ENCODE measurements at regions not wholly inside any gene's neighbourhood (a gene's known extent, or its start where the extent isn't known, plus 50 kb on each side); places are given as distances from the start of the nearest gene placed in this dataset.

DNA sequence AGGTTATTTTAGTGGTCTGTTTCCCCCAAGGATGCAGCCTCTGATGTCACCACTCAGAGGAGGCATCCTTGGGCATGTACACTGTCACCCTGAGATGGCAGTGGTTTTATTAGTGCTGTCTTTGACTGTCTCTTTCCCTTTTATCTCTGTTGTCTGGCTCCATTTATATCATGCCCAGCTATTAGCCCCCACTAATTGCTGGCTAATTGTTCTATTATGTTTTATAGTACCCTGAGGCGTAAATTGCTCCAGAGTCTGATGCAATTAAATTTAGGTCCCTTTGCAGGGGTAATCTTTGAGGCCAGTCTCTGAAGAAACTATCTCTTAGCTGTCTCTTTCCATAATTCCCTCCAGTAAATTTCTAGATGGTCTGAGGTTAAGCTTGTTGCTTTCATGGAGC is 301.0 kb upstream of the KLHL29 start:
- no peak for DNase-seq (ENCODE audit: low read depth)

DNA sequence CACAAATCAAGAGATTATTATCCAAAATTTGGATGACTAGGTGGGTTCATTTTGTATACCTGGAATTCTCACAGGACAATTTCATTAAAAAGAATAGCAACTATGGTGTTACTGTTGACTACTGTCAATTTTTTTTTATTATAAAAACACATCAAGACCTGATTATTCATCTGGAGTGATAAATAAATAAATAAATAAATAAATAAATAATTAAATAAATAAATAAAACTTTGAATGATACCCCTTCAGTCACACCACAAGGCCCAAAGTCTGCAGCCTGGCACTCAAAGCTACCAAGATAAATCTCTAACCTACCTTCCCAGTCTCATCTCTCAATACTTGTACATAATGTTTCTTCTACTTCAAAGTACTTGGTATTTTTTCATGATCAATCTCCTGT is 294.0 kb upstream of the KLHL29 start:
- no peak for DNase-seq (ENCODE audit: low read depth)

DNA sequence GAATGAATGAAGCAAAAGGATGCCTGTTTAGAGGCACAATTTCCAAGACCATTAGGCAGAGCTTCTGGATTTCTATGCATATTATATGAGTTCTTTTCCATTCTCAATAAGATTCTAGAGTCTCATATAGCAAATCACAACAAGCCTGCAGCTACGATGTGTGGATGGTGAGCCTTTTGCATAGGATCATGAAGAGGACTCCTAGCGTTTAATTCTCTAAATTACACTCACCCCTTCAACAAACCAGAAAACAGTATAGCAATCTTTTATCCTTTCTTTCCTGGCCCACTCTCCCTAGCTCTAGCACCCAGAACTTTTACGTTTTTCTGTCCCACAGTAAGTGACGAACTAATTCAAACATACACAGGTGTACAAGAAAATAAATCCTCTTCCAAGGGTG is 293.1 kb upstream of the KLHL29 start:
- DNase-seq (ENCODE audit: low read depth) = no peak

DNA sequence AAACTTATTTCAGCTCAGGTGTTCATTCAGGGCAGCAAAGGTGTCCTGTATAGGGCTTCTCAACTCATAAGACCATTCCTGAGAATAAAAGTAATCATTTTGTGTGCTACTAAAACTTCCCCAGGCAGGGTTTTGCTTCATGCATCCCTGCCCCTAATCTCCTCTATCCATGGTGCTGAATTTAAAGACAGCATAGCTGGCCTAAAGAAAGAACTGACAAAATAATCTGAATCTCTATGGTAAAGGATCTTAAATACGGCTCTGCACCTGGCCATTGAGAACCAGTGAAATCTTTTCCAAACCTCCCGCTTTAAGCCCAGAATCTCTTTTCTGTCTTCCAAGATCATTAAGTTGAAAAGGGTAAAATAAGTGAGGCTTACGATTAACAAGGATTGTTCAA is 292.1 kb upstream of the KLHL29 start:
- DNase-seq (ENCODE audit: low read depth) = no peak

DNA sequence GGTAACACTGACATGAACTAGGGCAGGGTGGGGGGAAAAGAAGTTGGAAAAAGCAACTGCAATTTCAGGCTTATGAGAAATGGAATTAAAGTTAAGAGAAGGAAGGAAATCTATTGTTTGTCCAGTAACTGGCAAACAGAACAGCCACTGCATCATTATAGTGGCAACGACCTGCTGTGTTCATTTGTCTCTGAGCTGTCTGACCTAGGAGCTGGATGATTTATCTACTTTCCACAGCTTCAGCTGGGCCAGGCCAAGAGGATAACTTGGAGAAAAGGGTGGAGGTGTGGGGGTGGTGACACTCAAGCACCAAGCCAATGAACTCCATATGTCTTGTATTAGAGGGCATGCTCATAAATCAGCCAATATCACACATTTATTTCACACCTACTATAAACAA is 291.5 kb upstream of the KLHL29 start:
- DNase-seq (ENCODE audit: low read depth) = no peak

DNA sequence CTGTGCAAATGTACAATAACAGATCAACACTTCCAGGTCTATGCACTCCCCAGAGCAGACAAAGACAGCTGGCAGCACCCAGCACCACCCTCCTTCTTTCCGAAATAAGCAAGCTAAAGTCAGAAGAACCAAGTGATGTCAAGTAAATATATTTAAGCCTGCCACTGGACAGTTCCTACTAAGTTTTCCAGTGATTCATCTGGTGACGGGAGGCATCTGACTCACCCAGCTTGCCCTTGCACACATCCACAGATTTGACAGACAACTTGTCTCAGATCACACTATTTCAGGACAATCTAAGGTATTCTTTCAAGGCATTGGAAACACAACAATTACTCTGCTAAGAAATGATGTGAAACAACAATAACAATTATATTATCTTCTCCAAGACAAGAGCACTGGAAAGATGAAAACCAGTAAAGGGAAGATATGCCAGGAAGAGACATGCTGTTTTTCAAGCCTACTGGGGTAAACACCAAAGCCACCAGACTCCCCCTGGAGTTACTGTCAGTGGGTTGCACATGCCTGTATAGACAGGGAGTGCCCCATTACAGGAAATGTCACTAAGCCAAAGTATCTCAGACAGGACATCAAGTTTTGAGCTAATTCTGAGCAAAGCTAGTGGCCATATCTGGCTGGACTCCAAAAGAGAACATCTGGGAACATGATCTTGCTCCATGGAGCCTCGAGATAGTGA is 287.9 kb upstream of the KLHL29 start:
- DNase-seq (ENCODE audit: low read depth) = no peak

DNA sequence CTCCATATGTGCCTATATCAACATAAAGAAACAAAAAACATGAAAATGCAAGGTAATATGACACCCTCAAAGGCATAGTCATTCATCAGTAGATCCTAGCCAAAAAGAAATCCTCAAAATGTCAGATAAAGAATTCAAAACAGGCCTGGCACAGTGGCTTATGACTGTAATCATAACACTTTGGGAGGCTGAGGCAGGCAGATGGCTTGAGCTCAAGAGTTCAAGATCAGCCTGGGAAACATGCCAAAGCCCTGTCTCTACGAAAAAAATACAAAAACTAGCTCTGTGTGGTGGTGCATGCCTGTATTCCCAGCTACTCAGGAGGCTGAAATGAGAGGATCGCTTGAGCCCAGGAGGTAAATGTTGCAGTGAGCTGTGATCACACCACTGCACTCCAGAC is 284.6 kb upstream of the KLHL29 start:
- no peak for DNase-seq (ENCODE audit: low read depth)

DNA sequence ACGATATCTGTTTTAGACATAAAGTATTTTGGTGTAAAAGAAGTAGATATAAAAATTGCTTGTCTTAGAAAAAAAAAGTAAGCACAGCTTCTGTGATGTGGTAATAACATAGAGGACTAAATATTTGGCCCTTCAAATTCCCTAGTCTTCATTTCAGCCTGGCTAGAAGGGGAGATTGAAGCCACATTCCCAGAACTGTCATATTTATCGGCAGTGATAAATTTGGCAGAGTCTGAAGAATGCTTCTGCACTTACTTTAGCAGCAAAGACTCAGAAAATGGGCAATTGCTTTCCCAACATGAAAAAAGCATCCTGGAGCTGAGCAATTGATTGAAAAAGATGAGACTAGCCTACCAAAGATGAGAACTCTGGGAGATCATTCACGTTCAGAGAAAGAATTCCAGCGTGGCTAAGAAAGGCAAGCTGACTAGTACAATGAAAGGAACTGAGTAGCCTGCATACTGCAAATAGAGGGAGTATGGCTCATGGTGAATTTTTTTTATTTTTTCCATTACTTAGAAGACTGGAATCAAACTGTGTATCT is 278.7 kb upstream of the KLHL29 start:
- no peak for DNase-seq (ENCODE audit: low read depth)

DNA sequence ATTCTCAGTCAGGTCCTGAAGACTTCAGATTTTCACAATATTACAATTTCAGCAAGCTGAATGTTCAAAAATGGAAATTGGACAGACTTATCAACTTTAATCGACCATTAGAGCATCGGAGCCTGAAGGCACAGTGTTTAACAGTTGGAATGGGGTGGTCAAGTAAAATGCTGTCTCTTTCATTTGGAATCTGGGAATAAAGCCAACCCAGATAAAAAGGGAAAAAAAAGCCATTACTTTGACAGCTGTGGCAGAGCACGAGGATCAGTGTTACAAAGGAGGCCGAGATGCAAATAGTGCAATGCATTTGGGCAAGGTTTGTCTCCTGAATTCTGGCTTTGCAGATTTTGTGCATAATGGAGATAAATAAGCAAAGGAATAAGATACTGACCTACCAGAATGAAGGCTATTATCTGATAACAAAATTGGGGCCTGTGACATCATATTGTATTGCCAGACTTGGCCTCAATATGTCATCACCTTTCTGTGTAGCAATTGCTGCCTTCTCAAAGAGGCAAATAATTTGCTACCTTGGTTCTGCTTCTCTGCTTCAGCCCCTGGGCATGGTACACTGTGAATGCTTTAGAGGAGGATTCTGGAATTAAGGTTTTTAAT is 277.5 kb upstream of the KLHL29 start:
- DNase-seq (ENCODE audit: low read depth) = no peak

DNA sequence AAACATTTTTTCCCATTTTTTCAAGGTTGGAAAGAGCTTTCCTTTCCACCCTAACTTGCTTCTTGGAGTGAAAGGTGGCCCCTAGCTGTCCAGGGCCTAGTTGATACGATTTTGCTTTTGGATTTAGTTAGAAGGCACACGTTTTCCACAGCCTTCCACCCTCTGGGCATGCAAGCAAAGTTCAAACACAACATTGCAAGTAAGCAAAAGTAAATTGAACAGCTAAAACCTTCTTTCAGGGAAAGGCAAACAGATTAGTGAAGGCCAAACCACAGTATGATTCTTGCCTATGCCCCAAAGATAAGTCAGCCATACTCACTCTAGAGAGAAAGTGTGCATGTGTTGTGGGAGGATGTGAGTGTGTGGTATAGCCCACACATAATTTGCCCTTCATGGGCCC is 273.7 kb upstream of the KLHL29 start:
- no peak for DNase-seq (ENCODE audit: low read depth)

DNA sequence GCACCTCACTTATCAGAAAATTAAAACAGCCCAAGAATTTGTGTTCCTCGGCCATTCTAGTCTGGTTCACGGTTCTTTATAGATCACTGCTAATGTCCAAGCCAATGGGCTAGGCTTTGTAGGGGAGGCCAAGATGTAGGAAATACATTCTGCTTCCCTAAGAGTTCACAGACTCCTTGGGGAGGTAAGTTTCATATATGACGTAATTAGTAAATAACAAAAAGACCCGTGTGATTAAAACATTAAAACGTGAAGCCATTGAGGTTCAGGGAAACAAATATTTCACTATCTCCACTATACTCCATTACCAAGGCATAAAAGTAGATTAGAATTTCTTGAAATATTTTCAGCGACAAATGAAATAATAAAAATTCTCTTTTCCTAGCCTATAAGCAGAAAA is 272.5 kb upstream of the KLHL29 start:
- DNase-seq (ENCODE audit: low read depth) = no peak

DNA sequence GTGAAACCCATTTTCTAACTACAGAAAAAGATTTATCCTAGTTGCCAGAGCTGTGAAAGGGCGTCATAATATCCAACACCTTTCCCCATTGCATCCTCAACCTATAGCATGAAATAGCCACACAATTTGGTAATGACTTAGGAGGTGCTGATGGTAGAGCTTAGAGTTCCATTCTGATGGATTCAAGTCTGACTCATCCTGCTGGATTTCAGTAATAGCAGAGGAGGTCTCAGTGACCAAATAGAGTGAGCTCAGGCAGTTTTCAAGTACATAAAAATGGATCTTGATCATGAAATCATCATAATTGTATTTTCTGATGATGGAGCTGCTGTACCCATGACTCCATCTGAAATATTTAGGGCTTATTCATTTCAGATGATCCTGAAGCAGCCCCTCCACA is 270.7 kb upstream of the KLHL29 start:
- DNase-seq (ENCODE audit: low read depth) = no peak

DNA sequence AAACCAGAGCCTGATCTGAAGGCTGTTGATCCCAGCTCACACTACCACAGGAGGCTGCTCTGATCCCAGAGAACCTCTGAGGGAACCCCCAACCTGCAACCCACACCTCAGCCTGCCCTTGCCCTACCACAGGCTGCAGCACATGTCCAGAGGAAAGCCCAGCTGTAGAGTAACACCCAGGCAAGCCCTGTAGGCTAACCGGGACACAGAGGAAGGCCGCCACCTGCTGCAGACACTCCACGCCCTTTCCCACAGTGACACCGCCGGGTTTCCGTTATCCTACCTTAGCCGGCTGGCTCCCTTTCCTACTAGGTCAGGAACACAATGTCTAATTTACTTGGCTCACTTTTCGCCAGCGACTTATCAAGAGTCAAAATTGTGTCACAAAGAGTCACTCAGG is 266.7 kb upstream of the KLHL29 start:
- no peak for DNase-seq (ENCODE audit: low read depth)

DNA sequence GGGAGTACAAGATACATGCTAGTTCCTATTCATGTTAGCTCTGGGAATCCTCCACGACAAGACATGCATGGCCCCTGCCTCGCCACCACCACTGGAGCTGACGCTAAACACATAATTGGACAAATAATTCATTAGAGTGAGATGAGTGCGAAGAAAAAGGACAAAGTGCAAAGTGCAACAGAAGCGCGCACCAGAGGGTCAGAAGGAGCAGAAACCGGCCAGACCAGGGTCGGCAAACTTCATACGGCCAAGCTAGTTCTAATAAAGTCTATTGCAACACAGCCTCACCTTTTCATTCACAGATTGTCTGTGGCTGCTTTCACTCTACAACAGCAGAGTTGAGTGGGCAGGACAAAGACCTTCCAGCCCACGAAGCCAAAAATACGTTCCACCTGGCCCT is 266.1 kb upstream of the KLHL29 start:
- no peak for DNase-seq (ENCODE audit: low read depth)

DNA sequence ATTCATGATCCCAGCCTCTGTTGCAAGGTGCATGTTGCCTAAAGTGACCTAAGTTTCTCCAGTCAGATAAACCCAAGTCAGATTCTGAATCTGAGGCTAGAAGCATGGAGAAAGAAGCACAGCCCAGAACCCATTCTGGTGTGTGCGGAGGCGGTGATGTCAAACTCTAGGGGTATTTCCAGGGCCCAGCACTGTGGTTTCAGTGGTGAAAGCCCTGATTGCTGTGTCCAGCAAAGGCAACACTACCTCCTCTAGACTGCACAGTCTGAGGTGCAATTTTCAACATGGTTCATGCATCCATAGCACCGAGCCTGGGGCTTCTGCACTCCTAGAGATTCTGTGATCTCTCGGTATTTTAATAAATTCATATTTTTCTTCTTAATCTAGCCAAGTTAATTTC is 264.8 kb upstream of the KLHL29 start:
- no peak for DNase-seq (ENCODE audit: low read depth)

DNA sequence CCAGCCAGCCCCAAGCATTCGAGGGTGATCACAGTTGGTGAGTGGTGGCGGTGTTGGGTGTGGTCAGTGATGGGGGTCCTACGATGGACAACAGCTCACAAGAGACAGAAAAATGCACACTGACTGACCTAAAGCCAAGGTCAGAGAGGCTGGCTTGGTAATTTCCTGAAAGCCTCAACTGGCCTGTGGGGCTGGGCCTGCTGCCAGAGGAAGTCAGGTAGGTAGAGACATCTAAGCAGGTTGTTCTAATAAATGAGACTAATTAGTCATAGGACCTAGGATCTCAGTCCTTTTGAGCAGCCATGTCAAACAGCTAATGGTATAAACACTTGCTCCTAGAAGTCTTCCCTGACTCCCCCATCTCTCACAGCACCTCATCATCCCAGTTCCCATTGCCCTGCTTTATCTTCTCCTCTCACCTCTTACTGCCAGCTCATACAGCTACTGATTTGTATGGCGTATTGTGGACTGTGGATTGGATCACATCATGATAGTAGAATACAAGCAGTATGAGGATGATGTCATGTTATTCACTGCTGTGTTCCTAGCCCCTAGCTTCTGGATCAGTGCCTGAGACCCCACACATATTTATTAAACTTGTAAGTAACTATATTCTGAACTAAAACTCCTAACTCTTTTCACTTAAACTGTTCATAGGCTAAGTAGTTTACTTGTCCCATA is 262.9 kb upstream of the KLHL29 start:
- DNase-seq (ENCODE audit: low read depth) = no peak

DNA sequence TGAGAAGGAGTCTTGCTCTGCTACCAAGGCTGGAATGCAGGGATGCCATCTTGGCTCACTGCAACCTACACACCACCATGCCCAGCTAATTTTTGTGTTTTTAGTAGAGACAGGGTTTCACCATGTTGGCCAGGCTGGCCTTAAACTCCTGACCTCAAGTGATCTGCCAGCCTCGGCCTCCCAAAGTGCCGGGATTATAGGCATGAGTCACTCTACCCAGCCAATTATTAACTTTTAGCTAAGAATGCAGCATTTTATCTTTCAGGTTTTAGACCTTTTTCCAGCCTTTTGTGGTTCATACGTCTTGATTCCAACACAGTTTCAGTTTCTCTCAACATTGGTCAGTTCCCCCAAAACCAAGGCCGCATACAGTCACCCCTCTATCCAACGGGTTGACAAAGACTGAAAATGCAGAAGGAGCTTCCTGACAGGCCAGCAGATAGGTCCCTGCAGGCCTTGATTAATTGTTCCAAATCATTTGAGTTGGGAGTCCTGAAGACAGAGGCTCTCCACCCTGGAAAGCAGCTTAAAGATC is 262.2 kb upstream of the KLHL29 start:
- DNase-seq (ENCODE audit: low read depth) = no peak

DNA sequence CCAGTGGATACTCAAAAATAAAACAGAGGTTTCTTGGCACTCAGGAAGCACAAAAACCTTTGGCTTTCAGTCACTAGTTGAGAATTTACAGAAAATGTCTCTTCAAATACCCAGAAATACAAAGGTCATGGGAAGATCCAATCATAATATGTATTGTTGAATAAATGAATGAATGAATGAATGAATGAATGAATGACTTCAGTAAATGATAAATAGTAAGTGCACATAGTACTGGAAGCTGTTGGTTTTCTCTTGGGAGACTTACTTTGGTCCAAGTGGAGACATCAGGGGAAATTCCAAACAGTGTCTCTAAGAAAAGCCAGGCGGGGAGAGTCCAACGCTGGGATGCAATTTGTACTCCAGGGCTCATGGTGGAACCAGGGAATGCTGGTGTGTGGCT is 261.3 kb upstream of the KLHL29 start:
- no peak for DNase-seq (ENCODE audit: low read depth)

DNA sequence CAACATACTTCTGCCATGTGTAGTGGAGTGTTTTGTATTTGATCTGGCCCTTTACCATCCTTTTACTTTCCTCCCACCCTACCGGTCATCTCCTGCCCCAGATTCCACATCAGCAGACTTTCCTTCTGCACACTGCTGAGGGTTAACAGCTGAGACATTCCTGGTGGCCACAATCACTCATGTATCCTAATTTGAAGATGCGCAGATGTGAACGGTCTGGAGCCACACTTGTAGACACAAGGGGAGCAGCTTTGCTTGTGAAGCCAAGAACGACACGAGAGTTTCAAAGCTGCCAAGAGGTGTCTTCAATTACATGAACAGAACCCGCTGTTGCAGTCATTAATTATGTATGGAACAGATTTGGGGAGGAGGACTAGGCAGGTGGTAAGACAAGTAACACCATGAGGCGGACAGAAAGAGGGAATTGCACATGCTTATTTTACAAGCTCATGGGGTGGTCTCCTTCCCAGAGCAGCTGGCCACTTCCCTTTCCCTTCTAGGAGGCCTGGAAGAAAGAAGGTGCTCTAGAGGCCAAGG is 260.7 kb upstream of the KLHL29 start:
- DNase-seq (ENCODE audit: low read depth) = no peak

DNA sequence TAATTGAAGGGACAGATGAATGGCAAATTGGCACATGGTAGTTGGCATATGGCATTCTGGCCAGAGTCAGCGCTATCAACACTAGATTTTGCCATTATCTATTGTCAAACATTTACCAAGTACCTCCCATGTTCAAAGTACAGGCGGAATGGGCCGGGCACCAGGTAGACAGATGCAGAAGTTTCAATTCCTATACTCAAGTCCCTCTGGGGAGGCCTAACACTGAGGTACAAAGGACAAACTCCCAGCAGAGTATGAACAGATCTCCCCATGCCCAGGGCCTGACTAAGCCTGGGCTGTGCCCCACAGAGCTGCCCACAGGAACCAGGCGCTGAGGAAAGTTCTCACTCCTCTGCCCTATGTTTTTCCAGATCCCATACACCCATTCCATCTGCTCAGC is 257.5 kb upstream of the KLHL29 start:
- DNase-seq (ENCODE audit: low read depth) = no peak

DNA sequence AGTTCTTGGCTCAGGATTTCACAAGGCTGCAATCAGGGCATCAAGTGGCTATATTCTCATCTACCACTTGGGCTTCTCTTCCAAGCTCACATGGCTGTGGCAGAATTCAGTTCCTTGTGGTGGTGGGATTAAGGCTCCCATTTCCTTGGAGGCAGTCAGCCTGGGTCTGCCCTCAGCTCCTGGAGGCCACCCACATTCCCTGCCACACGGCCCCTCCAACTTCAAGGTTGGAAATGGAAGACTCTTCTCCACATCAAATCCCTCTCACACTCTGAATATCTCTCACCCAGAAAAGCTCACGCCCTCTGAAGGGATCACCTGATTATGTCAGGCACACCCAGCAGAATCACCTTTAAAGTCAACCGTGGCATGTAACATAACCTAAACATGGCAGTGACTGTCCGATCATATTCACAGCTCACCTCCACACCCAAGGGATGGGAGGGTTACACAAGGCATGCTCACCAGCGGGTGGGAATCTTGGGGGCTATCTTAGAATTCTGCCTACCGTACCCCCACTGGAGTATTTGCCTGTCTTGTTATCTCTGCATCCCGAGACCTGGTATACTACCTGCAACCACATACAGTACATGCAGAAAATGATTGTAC is 256.2 kb upstream of the KLHL29 start:
- DNase-seq (ENCODE audit: low read depth) = no peak

DNA sequence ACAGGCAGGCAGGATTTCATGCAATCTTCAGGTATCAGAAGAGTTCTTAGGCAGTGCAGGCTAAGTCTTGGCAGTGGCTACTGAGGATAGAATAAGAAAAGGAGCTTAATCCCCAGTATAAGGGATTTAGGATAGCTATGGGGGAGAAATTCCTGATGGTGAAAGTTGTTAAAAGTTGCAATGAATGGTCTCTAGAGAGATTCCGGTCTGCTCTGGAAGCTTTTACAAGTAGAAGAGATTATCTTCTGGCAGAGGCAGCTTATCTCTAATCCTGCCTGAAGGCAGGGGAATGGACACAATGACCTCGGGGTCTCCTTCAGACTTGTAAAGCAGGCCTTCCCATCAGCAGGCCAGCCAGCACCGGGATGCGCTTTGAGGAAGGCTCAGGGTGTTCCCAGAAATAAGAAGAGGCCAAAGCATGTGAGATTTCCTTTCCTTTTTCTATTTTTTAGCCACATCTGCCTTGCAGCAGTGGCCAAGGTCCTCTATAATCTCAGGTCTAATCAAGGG is 253.9 kb upstream of the KLHL29 start:
- DNase-seq (ENCODE audit: low read depth) = no peak

All from stimulated activated CD8-positive, alpha-beta memory T cell treated with anti-CD3 and anti-CD28 coated beads, Interleukin-12 subunit alpha, Interleukin-12 subunit beta, amount 100 ng/mL, for 1 hour (primary cell).